ENCODE measurements at regions not wholly inside any gene's neighbourhood (a gene's known extent, or its start where the extent isn't known, plus 50 kb on each side); places are given as distances from the start of the nearest gene placed in this dataset.

DNA sequence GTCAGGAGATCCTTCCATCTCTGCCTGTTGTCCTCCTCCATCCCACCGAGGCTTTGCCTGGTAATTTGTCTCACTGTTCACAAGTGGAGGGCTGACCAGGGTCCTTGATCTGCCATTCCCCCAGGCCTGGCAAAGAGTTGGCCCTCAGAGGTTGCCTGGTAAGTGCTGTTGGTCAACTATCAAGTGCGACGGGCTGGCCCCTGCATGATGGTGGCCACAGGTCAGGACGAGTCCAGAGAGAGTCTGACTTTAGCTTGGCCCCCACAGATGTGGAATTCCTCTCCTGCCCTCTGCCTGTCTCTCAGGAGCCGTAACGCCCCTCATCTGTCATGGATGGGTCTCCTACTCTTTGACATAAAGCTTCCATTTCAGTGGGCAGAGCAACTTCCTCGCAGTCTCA is 97.3 kb upstream of the SMIM21 start:
- DNase-seq, result no peak

DNA sequence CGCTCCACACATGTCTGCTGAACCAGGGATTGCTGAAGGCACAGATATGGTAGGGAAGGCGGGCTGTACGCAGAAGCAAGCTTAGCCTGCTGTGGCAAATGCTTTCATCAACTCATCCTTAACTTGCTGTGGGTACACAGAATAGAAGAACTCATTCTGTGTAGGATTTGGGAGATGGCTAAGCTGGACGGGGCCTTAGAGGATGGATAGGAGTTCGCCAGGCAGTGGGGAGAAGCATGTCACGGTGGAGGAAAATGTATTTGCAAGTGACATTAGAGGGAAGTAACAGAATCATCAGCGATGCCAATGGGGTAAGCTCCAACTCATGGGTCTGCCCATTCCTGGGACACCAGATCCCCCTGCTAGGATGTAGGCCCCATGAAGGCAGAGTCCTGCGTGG is 96.7 kb upstream of the SMIM21 start:
- DNase-seq, result no peak

DNA sequence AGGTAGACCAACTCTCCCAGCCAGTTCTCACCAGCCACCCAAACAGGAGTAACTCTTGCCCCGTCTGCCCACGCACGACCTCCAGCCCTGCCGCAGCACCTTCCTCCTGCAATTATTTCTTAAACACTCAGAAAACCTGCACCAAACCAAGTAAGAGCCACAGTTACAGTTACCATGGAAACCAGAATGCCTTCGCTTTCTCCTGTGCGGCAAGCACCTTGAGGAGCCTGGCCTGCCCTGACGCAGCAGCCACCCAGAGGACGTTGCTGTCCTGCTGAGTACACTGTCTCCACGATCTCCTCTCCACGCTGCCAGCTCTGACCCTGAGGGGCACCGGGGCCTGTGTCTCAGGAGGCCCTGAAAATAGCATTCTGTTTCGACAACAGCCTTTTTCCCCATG is 94.3 kb upstream of the SMIM21 start:
- DNase-seq, result no peak

DNA sequence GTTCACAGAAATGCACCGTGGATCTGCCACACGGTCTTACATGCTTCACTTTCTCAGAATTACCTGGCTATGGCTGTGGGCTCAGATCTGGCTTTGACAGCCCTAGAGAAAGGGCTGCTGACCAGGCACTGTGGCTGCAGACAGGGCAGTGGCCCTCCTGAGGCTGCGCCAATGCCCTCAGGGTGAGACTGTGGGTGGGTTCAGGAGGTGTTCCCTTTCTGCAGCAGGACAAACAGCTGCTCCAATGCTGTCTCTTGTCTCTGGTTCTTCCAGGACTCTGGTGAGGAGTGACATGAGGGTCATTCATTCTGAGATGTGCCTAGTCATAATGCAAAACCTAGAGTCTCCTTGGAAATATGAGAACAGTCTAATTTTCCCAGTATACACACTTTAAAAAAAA is 90.5 kb upstream of the SMIM21 start:
- DNase-seq, result no peak

DNA sequence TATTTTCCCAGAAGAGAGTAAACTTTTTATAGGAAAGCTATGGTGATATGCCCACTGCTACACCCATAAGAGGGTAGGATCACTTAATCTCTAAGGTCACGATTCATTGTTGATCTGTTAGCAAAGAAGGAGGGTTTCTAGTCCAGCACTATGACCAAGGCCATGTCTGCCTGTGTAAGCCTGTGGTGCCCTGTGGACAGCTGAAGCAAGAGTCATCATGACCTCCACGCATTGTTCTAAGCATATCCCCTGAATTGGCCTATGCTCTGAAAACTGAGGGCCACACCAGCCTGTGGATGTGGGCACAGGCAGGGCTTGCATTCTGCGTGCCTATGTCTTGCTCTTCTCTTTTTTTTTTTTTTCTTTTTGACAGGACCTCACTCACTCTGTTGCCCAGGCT is 89.8 kb upstream of the SMIM21 start:
- DNase-seq, result no peak

DNA sequence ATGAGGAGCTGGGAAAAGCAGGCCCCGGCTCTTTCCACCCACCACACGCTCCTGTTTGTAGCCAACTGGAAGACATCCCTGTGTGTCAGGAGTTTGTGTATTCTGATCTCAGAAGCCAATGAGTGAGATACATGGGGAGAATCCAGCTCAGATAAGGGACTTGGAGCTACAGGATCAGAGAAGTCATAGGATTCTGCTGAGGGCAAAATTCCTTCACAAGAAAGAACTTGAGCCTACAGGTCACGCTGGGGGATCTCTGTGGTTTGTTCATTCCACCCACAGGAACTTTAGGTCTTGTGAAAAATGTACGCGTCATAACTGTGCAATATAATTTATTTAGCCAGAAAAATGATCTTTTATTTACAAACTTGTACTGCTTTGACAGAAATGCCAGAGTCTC is 80.1 kb upstream of the SMIM21 start:
- DNase-seq, result no peak

DNA sequence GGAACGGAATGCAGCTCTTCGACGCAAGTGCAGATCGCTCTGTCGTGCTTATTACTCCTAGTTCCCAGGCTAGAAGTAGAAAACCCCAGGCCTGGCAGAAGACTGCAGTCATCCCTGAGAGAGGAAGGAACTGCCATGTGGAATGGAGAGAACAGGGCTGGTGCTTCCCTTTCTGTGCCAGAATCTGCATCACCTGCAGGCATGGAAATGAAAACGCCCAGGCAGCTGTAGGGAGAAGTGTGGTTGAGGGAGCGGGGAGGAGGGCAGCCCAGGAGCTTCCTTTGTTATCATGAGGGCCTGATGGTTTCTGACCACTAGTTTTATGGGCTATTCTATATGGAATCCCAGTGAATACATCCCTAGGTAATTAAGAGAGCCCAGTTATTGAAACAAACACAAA is 79.4 kb upstream of the SMIM21 start:
- no peak for DNase-seq

DNA sequence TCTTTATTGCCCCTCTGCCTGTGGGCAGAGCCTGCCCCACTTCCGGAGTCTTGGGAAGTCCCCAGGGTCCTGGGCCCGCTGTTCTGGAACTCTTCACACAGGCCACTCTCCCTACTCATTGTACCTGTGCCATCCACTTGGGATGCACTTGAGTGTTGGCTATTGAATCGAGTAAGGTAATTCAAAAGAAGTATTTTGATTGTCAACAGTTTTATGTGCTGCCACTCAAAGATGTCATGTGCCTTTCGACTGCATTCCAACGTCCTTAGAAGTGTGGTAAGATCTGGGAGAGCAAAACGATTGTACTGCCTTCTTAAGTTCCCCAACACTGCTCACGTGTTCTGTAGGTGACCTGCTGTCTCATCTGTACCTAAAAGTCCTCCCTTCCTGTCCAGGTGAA is 77.0 kb upstream of the SMIM21 start:
- no peak for DNase-seq

DNA sequence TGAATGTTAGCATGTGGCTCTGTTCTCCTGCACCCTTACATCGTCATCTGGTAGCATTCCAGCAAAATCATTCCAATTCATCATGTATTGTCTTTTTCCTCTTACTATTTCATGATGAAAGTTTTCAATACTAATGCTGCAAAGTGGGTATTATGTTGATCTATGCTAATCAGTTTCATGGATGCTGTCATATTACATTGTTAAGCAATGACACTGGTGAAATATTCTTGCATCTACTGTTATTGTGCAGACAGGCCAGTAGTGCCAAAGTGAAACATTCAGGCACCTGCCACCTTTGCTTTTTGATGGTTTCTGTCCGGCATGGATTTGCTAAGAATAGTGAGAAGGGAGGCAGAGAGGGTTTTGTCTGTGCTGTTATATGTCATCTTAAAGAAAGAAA is 76.1 kb upstream of the SMIM21 start:
- DNase-seq, result no peak

DNA sequence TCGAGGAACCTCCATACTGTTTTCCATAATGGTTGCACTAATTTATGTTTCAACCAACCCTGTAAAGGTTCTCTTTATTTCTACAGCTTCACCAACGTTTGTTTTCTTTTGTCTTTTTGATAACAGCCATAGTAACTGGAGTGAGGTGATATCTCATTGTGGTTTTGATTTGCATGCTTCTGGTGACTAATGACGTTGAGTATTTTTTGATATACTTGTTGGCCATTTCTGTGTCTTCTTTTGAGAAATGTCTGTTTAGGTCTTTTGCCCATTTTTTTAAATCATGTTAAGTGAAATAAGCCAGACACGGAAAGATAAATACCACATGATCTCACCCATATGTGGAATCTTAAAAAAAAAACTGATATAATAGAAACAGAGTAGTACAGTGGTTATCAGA is 74.8 kb upstream of the SMIM21 start:
- DNase-seq, result no peak

DNA sequence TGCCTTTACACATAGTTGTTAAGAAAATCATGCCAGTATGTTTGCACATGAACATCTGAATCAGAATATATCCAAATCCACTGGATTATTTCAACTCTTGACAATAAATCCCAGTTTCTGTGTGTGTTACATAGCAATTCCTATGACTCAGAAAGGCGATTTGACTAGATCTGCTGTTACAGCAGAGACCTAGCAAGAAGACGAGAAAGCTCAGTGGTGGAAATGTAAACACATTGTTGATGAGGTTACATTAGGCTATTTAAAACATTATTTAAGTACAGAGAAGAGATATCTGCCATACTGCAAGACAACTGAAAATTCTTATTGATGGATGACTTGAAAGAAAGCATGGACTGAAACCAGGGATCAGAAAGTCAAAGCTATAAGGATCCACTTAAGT is 73.0 kb upstream of the SMIM21 start:
- no peak for DNase-seq

DNA sequence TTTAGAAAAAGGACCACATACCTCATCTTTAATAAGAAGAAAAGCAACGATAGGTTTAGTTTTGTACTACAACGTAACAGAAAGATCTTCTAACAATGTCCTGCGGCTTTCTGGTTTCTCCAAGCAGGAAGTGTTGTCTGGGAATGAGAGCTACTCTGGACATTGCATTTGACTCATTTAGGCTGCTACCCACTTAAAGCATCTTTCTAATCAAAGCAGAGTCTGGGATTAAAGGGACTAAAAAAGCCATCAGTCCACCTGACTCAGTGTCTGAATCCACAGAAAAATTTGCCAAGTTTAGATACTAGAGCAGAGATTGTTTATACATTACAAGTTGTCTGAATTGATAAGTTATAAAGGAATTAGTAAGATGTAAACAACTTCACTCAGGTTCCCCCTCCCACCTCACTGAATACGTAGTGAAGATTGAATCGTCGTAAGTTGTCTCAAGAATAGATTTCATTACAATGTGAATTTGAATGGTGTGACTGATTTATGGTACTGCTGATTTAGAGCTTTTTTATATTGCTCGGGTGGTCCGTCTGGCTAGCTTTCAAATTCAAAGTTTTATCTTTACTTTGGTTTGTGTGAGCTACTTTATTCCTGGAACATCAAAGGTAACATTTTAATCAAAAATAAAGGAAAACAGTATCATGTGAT is 70.2 kb upstream of the SMIM21 start:
- no peak for DNase-seq

DNA sequence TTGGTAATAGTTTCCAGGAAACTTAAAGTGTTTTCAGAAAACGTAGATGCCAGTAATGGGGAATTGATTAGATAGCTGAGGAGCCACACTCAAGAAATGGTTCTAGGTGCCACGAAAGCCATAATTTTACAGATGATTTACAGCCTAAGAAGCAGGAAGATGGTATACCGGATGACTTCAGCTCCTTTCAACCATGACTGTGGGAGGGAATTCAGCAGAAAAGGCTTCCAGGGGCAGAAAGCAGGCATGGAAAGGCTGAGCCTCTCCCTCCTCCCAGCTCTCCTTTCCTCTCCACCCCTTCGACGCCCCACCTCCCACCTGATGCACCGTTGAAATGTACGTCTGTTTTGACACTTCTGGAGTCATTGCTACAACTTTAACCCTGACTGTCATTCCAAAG is 68.6 kb upstream of the SMIM21 start:
- DNase-seq, result no peak

DNA sequence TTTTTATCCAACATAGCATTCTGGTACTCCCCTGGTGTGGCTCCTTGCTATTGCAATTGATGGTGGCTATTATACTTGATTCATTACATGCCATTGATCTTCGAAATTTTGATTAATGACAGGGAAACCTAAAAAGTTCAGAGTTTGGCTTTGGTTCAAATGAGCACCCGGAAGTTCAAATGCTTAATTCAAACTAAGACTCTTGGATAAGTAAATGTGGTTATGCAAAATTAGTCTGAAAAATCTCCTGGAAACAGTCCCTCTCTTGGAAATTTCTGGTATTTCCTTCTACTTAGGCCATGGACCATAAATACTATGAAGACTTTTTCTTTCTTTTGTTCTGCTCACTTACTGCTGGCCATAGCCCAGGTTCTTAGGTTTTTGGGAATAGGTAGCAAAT is 65.3 kb upstream of the SMIM21 start:
- DNase-seq, result no peak

DNA sequence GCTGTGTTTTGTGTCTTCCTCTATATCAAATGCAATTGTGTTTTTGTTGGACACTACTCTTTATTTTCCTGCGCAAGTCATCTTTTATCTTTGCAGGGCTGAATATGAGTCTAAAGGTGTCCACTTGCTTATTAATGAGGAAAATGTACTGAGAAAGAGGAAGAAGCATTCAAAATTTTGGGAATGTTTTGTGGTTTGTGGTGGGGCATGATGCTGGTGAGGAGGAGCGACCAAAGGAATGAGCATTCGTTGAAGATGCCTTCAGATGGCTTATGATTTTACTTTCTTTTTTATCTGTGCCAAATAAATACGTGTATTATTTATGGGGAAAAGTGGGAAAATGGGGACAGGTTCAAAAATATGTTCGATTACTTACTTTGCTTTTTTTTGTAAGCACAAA is 63.9 kb upstream of the SMIM21 start:
- no peak for DNase-seq

DNA sequence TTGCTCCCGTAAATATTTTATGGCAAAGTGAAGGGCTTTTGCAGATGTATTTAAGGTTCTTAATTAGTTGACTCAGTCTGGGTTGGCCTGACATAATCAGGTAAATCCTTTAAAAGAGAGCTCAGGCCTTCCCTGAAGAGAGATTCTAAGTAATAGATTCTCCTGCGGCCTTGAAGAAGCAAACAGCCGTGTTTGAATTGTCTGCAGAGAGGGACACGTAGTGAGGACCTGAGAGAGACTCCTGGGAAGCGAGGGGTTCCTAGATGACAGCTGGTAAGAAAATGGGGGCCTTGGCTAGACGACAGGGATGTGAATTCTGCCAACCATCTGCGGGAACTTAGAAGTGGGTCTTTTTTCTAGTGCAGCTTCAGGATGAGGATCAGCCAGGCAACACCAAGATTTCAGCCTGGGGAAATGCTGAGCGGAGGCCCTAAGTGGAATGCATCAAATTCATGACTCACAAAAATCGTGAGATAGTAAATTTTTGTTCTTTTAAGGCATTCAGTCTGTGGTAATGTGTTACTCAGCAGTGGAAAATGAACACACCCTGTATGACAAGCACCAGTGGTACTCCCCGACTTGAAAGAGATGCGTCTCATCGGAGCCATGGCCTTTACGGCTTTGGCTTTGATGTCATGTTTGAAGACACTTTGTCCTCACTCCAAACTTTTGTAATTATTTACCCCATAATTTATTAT is 62.1 kb upstream of the SMIM21 start:
- DNase-seq, result no peak

DNA sequence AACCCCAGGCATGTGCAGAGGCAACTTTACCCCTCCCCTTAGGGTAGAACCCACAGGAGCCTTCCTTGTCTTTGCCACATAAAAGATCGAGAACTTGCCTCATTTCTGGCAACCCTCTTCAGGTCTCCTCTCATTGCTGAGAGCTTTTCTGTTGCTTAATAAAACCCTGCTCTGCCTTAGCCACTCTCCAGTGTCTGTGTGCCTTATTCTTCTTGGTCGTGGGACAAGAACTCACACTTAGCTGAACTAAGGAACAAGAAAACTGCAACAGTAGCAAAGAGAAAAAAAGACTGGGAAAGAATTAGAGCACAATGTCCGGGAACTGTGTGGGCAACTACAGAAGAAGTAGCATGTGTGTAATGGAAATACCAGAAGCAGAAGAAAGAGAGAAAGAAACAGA is 56.2 kb upstream of the SMIM21 start:
- no peak for DNase-seq

DNA sequence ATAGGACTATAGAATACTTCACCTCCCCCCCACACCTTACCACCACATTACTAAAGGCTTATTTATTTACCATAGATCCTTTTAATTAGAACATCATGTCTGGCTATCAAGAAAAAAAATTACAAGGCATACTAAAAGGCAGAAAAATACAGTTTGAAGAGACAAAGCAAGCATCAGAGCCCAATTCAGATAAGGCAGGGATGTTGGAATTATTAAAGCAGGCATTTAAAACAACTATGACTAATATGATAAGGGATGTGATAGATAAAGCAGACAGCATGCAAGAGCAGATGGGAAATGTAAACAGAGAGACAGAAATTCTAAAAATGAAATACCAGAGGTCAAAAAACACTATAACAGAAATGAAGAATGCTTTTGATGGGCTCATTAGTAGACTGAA is 55.4 kb upstream of the SMIM21 start:
- no peak for DNase-seq

DNA sequence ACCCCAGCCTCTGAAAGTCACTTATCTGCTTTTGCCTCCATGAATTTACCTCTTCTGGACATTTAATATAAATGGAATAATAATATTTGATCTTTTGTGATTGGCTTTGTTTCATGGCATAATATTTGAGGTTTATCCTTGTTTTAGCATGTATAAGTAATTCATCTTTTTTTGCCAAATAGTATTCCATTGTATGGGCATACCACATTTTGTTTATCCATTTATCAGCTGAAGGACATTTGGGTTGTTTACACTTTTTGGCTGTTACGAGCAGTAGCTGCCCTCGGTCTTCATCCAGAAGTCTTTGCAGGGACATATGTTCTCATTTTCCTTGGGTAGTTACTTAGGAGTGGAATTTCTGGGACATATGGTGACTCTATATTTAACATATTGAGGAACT is 53.0 kb upstream of the SMIM21 start:
- no peak for DNase-seq

DNA sequence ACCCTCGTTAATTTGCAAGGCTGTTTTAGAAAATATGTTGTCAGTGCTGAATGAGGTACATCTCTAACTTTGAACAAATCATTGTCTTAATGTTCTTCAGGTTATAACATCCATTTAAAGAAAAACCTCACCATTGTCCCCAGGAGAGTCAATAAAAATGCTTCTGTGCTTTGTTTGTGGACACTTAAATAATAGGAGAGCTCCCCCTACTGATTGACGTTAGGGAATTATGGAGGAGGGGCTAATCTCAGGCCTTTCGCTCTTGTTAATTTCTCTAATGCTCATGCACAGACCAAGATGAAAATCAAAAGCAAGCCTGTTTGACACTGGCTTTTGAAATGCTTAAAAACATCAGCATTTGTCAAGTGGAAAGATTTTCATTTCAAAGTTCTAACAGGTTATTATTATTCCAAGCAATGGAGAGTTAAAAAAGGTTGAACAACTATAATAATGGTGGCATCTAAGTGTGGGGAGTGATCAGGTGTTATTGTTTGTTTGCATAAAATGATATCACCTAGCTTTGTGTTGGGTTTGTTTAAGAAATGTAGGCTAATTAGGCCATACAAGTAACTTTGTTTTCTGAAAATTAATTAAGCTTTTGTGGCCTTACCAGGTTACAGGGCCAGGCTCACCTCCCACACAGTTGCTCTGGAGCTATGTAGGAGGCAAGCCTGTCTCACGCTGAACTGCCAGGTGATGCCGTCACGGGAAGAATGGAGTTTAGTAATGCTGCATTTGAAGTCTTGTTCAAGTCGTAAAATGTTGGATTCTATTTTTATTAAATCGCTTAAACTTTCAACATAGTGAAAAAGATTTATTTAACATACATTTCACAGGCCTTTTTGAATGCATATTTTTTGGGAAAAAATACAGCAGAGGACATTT is 51.7 kb upstream of the SMIM21 start:
- DNase-seq, result peak; percentile 57

DNA sequence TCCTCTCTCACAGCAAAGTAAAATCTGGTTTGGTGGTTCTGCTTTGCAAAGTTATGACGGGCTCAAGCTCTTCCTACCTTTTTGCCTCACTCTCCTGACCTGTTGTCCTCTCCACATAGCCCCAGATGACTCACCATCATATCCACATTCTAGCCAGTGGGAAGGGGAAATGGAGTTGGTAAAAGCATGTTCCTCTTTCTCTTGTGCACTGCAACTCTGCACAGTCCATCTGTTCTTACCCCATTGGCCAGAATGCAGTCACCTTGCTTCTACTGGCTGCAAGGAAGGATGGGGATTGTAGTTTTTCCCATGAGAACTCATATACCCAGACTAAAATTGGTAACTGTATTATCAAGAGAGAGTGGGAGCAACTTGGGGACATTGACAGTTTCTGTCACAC is 50.4 kb upstream of the SMIM21 start:
- DNase-seq, result no peak

Measured in CD4-positive, alpha-beta T cell treated with Interleukin-10 for 1 hour (primary cell).